ENCODE measurements at regions not wholly inside any gene's neighbourhood (a gene's known extent, or its start where the extent isn't known, plus 50 kb on each side); places are given as distances from the start of the nearest gene placed in this dataset.

DNA sequence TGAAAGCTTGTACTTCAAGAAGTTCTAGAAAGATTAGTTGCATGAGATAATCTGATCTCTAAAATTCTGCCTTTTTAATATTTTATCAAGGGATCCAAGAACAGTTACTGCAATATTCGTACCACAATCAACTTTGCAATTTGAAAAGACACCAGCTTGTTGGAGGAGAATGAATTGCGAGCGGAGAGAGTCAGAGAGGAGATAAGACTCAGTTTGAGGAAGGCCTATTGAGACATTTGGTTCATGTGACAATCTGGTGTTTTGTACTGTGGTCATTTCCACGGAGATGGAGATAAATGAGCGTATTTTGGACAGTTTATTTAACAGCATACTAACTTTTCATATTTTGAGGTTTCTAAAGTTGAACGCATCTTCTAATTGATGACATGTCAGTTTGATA lies 1276.0 kb downstream of the EFNB2 start:
- no peak for DNase-seq

DNA sequence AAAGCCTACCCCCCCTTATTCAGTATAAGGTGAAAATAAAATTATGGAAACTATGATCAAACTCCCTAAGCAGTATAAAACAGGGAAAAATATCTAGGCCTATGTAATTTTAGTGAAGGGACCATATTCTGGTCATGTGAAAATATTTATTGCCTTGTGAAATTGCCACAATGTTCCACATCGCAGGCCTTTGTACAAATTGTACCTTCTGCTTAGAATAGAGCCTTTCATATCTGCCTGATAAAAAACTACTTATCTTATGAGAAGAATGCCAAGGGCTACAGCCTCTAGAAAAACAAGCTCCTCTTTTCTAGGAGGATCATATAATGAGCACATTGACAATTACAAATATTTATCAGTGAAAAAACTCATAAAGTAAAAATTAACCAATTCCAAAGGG lies 1280.0 kb downstream of the EFNB2 start:
- no peak for DNase-seq

DNA sequence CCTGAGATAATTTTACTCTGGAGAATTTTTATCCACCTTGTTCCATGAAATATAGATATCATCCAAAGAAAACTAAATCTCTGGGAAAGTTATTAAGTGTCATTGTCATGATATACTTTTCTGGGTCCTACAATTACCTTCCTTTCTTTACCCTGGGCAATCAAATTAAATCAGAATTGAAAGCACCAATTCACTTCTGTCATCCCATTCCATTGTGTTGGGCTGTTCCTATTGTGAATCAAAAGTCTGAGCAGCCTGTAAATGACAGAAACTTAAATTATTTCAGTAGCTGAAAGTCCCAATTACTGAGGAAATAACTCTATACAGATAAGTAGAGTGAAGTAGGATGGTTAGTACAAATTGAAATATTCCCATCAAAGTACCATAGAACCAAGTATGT lies 1284.2 kb downstream of the EFNB2 start:
- DNase-seq = no peak

DNA sequence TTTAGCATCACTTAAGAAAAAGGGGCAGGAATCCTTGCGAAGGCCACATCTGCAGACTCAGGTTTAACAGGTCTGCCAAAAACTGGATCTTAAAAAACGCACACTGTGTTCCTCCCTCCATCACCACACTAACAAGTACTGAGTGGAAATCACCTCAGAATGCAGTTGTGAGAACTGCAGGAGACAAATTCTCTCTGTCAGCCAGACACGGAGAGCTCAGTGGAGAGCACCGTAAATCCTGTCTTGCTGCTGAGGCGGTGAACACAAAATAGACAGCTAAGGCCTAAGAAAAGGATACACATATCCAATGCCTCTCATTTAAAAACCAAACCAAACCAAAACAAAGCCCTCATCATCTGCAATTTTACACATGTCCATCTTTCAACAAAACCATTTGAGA lies 1287.6 kb downstream of the EFNB2 start:
- DNase-seq = no peak

DNA sequence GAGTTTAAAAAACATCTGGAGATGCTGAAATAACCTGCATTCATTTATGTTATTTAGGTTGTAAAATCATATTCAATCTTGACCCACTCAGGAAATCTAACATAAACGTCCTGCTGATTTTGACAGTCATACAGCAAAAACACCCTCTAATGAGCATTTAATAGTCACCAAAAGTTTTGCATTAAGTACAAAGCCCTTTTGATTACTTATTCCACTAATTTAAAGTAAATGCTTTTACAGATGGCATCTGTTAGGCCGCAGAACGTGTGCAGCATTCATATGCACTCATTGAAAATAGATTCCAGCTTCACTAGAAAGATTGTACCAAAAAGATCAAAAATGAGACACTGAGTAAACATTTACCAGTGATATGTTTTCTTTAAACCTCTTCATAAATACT lies 1295.1 kb downstream of the EFNB2 start:
- no peak for DNase-seq

DNA sequence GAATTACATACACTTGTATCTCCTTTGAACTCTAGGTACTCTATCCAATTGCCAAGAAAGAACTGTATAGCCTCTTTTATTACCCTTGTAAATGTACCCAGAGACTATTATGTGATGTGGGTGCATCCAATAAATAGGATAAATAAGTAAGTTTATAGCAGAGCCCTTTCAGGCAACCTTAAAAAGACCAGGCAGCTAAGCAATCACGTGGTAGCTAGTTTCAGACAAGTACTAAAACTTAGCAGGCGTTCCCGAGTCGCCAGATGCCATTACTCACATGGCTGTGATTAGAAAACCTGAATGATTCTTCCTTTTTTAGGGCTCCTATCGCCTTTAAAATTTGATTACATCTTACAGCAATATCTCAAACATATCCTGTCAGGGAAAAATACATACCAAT lies 1303.0 kb downstream of the EFNB2 start:
- DNase-seq = no peak

DNA sequence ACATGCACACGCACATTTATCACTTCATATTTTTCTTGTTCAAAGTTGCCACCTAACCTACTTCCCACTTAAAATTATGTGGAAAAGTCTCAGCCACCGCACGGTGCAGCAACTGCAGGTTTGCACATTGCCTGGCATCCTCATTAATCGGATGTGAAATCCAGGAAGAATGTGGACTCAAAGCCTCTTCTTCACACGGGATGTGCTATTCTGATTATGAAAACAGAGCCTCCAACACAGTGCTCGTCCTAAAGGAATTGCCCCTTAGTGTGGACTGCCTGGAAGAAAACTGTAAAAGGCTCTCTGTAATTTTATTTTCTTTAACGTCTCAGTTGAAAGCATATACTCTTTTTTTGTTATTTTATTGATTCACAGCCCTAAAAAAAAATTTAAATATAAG lies 1303.5 kb downstream of the EFNB2 start:
- no peak for DNase-seq

DNA sequence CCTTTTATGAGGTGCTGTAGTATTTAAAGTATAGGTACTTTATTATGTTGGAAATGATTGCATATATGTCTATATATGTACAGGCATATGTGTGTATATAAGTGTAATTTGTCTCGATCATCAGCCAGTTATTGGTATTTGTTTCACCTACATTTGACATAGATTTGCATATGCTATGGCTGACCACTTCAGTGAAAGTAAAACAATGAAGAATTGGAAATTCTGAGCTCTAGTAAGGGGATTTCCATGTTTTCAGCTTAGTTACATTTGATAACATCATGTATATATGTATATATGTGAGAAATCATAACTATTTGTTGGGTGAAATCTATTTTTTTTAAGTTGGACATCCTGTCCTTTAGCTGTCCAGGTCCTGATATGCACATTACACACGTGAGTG lies 1303.9 kb downstream of the EFNB2 start:
- no peak for DNase-seq

DNA sequence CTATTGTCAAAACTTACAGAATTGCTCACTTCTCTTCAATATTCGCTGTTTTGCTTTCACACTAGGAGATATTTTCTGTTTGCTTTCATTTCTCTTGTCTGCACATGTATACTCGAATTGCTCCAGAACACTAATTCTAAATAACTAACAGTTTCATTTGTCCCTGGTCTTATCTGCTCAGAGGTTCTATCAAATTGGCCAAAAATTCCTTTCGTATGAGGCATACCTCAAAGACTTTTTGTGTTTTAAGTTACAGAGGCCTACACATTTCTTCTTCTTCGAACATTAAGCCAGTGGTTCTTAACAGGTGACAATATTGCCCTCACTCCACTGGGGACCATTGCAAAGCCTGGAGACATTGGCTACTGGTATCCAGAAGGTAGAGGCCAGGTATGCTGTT lies 1314.6 kb downstream of the EFNB2 start:
- DNase-seq = no peak

DNA sequence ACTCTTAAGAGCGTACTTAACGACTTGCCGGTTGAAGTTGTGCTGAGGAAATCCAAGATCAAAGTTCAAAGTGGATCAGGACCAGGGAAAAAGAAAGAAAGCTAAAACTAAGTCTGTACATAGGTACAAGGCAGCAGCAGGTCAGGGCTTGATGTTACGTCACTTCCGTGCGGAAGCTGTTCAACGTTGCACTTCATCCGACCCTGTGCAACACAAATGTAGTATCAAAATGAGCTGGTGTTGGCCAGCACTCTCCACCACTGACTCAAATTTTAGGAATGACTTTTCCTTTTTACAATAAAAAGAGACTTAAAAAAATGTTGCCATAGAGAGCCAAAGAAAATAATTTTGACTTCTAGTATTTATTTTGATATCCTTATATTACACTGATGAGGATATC lies 1315.4 kb downstream of the EFNB2 start:
- no peak for DNase-seq

DNA sequence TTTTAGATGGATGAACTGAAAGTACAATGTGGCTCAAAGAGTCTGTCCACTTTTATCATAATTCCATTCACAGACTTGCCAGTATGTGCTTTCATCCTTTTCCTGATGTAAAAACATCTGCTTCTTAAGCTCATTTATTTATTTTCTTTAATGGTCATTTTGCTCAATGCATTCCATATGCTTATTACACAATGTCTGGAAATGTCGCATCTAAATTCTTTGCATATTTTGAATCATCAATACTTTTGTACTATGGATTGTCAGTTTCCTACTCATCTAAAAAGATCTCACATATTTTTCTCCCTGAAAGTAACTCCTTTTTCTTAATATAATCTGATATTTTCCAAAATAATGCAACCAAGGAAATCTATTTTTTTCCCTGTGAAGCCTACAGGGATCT lies 1315.8 kb downstream of the EFNB2 start:
- DNase-seq = no peak

DNA sequence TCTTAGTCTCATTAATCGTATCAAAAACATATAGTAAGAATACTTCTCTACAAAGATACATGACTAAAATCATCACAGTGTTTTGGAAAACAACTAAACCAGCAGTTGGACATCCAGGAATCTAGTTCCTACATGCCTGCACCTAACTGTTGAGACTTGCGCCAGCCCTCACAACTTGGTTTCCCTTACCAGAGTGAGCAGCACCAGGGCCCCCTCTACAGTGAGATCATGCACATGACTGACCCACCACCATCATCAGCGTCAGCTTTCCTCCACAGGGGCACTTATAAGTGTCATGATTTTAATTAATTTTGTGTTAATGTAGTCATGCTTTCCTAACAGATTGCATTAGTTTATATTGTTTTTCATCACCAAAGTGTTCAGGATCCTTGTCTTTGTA lies 1322.0 kb downstream of the EFNB2 start:
- no peak for DNase-seq

DNA sequence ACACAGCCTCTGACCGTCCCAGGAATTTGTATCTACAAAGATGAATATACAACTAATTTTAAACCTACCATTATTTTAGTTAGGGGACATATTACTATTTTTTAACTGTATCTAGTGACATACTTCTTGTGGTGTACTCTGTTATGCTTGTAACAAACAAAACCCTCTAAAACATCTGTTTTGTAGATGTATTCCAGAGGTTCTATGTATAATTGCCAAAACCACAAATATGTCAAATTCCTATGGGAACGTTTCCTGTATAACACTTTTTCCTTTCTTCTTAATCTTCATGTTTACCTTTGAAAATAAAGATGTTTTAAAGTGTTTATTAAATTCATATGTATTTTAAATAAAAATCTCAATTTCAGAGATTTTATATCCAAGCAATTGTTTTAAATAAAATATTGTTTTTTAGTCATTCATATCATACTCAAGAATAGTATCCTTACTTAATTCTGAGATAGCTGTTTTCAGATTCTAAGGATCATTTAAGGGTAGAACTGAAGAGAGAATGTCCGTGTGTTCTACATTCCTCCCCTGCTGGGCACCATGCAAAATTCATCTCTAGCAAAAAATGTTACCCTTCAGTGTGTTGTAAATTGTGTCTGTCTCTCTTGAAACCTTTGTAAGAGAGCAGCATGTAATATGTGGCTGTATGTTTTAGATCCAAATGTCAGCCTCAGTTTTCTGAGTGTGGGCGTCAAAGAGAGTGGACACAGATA lies 1327.7 kb downstream of the EFNB2 start:
- DNase-seq = no peak

DNA sequence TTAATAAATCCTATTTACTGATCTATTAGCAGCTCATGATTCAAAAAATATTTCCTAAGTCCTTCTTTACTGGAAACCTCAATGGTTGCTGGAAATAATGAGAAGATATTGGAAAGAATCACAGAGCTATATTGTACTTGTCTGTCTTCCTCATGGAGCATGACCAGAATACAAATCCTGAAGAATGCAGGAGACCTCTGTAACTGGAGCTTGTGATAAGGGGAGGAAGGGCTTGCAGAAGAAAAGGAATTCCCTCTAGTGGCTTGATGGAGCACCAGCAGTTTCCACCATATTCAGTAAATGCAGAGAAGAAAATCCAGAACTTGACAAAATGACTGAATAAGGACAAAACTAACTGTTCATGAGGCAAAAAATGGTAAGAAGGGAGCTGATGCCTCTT lies 1333.1 kb downstream of the EFNB2 start:
- DNase-seq = no peak

DNA sequence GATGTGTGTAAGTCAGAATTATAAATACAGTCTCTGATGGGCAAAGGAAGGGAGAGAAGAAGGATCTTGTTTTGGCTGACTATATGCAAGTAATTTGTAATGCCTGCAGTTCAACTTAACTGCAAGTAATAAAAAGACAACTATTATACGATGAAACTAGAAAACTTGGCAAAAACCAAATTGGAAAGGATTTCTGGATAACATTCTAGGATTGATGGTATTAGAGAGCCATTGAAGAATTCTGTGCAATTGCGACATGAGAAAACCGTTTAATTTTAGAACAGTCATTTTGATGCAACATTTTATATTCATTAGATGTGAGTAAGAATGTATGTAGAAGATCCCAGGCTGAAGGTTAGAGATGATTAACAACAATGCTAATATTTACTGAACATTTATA lies 1334.1 kb downstream of the EFNB2 start:
- DNase-seq = no peak

DNA sequence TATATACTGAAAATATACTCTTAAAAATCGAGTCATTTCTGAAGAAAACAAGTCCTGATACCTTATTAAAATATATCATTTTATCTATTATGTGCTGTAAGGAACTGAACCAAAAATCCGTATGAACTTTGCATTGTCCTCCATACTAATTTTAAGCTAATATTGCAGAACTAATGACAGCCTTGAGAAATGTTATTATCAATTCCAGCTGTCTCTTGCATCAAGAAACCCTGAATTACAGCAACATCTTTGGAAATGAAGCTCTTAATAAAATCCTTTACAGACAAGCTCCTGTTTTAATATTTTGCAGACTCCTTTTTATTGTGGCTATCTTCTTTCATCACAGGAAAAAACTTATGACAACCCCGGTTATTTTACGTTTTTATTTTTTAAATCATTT lies 1335.3 kb downstream of the EFNB2 start:
- no peak for DNase-seq

DNA sequence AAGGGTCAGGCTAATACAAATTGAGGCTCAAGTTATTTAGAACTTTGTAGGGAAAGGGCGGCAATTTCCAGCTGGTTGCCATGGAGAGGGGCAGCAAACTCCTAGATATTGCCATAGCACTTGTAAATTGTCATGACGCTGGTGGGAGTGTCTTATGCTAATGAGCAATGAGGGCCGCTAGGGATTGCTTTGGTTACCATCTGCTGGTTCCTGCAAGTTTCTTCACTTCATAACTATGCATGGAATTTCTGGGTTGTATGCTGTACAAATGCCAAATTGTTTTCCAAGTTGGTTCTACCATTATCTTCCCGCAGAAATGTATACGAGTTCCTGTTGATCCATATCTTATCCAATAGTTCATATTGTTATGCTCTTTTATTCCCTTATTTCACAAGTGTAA lies 1339.4 kb downstream of the EFNB2 start:
- no peak for DNase-seq

DNA sequence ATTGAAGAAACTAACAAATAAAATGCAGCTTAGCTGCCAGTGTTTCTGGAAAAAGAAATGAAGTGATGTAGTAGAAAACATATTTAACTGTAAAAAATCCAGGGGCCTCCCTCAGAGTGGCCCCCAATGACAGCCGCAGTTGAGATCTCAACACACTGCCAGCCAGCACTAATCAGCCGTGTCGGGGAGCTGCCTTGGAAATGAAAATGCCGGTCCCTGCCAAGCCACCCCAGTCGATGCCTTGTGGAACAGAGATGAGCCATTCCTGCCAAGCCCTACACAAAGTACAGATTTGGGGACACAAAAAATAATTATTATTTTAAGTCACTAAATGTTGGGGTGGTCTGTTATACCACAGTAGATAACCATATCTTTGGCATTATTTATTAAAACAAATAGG lies 1342.4 kb downstream of the EFNB2 start:
- no peak for DNase-seq

DNA sequence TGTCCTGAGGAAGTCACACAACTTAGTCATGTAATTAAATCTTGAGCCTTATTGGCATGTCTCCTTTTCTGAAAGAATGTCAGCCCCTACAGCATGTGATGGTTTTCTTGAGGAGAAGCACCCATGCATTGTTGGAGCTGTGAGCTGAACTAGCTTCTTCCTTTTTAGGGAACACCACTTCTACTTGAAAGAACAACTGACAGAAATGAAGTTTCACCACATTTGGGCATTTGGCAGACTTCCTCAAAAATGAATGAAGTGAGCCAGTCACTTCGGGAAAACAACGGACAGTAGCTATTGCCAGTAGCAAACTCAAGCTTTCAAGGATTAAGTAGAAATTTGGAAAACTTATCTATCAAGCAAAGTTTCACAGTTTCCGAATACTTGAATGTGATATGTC lies 1351.3 kb downstream of the EFNB2 start:
- DNase-seq = no peak

DNA sequence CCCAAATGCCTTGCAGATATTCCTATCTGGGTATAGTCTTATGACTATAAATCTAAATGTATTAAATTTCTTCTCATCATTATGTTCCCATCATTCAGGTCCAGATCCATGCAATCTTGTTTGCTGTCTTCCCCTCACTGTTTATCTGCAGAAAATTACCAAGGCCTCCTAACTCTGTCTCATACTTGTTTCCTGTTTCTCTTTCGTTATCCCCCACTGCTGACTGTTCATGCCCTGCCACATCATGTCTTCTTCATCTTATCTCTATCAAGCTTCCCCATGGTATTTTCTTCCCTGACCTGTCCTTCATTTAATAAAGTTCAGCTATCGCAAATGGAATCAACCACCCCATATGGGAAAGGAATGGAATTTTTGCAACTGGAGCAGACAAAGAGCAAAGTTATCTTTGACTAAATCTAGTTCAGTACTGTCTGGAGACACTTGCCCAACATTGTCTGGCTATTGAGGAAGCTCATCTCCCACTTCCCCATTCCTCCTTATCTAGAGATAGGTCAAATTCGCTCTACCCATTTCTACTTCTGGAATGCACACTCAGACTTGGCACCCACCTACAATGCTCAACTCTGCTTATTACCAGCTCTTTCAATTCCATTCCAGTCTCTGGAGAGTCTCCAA lies 1358.1 kb downstream of the EFNB2 start:
- no peak for DNase-seq

DNA sequence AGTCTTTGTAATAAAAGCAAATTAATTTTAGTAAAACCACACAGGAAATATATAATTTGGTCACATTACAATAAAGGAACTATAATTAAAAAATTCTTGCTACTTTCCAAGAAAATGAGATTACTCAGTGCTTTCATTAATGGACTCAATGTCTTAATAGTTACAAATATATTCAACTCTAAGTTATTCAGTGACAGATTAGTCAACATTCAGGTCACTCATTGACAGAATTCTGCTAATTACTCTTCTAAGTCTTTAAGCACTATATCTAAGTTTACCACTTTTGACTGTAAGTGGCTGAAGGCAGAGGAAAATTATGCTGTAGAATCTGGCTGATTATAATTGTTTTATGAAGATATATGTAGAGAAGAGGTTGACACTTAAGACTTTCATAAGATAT lies 1365.0 kb downstream of the EFNB2 start:
- DNase-seq = no peak

DNA sequence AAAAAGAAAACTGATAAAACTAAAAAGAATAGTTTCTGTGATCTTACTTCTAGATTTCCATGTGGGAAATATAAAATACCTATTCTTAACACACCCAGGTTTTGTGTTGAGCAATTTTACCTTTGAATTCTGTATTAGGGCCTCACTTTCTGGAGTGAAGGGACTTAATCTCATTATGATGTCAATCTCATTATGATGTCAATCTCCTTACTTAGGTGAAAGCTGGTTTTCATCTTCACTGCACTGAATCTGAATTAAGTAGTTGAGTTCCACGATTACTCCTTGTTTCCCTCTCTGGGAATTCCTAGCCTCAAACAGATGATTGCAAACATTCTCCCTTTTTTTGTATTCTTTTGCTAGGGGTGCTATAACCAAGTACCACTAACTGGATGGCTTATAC lies 1367.2 kb downstream of the EFNB2 start:
- DNase-seq = no peak

DNA sequence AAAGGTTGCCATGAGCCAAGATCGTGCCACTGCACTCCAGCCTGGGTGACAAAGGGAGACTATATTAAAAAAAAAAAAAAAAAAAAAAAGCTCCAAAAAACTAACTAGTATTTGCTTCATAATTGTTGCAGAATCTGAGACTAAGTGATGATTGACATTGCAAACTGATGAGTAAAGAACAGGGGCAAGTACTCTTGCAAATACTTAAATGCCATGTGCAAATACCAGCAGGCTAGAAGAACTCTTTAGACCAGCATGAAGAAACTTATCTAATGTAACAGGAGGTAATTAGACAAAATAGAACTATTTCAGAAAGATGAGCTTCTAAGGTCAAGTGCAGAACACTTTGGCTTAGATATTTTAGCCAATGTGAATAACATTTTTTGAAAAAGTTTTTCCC lies 1368.1 kb downstream of the EFNB2 start:
- DNase-seq = no peak

DNA sequence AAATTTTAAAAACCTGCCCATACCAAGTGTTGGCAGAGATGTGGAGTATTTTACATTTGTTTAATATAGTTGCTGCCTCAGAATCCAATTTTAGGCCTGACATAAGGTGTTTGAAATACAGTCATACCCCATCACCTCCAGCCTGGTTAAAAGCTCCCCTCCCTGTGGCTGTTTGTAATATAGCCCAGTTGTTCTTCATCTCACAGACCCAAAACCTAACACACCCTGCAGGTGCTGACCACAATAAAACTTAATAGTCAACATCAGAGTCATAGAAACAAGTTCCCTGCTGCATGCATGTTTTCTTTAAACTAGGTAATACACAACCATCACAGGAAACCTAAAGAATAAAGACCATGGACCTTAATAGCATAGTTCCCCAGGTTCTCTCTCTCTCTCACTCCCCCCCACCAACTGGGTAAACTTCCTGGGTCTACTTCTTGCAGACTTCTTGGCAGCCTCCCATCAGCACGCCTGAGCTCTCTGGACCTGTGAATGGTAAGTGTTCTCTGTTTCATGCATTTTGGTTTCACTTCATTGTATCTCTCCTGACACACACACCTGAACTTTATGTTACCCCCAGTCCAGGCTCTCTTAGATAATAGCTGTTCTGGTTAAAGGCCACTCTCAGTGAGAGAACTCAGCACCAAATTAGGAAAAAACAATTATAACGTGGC lies 1369.9 kb downstream of the EFNB2 start:
- no peak for DNase-seq

DNA sequence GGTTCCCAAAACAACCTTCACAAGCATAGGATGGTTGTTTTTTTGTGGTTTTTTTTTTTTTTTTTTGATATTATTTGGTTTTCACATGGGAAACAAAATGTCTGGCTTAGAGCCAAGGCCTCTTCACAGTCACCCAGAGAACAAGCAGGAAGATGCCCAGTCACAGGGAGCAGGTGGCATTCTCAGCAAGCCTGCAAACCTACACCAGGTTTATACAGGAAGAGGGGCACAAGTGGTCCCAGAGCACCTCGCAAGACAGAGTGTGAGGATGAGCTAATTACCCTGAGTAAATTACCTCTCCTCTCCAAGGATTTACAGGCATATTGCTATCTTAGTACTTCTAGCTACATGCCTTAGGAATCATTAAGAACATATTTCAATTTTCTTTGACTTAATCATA lies 1375.6 kb downstream of the EFNB2 start:
- no peak for DNase-seq
